Lung (tissue), 11 donors: ENCODE measurements at regions not wholly inside any gene's neighbourhood (a gene's known extent, or its start where the extent isn't known, plus 50 kb on each side); places are given as distances from the start of the nearest gene placed in this dataset.

Experiments used
- ATAC-seq: fragments of 200-7000 bp; cut with Tn5 transposase; one replicate; pipeline ENCODE4 v1.9.1; 2020; ENCODE audit warnings: moderate number of reproducible peaks; ENCODE audit not compliant: insufficient read depth, low FRiP score
- DNase-seq, 3 donors: peaks; one replicate each; pipeline ENCODE4 v3.0.0-alpha.2; 2013 to 2017
- H3K27ac ChIP-seq, 2 donors: one replicate each; pipeline ENCODE4 v1.5.1; 2013; ENCODE audit warnings: mild to moderate bottlenecking in 2 of 2, moderate library complexity in 2 of 2, control low read depth in 1 of 2, inconsistent platforms in 1 of 2, low read depth in 1 of 2, low read length in 1 of 2
- H3K27me3 ChIP-seq, 3 donors: one replicate each; pipeline ENCODE4 v1.5.1; 2013; ENCODE audit warnings: low read length in 2 of 3; ENCODE audit not compliant: control insufficient read depth in 3 of 3, insufficient read depth in 3 of 3
- H3K36me3 ChIP-seq, 4 donors: one replicate each; pipeline ENCODE4 v1.5.1; 2013; ENCODE audit warnings: low read length in 4 of 4, mild to moderate bottlenecking in 1 of 4, moderate library complexity in 1 of 4; ENCODE audit not compliant: control insufficient read depth in 4 of 4, insufficient read depth in 4 of 4
- H3K4me1 ChIP-seq, 5 donors: one replicate each; pipeline ENCODE4 v1.5.1; 2013; ENCODE audit warnings: low read length in 5 of 5, mild to moderate bottlenecking in 2 of 5, moderate library complexity in 1 of 5; ENCODE audit not compliant: control insufficient read depth in 5 of 5, insufficient read depth in 5 of 5
- H3K4me3 ChIP-seq: one replicate; pipeline ENCODE4 v1.5.1; 2013; ENCODE audit warnings: mild to moderate bottlenecking, control low read depth, moderate library complexity
- H3K9ac ChIP-seq, 2 donors: one replicate each; pipeline ENCODE4 v1.5.1; 2013; ENCODE audit warnings: low read length in 2 of 2, control low read depth in 1 of 2; ENCODE audit not compliant: insufficient read depth in 1 of 2
- H3K9me3 ChIP-seq, 4 donors: one replicate each; pipeline ENCODE4 v1.5.1; 2013; ENCODE audit warnings: low read length in 3 of 4, mild to moderate bottlenecking in 1 of 4, moderate library complexity in 1 of 4; ENCODE audit not compliant: control insufficient read depth in 4 of 4, insufficient read depth in 3 of 4
- CTCF ChIP-seq: IDR thresholded peaks from 2 replicates; pipeline ENCODE4 v1.5.1; 2012; ENCODE audit warnings: mild to moderate bottlenecking; ENCODE audit errors: control extremely low read depth, extremely low read depth
- WGBS, 2 donors: extraction: QIAGEN DNeasy Blood & Tissue Kit; methylation state at CpG; one replicate each; pipeline ENCODE4 v1.1.7; 2013; 5-methylcytosine and 5-hydroxymethylcytosine counted together
- donor health status: control.
- donor health status: control.
- donor health status: Bipolar disorder and iron deficiency.
- donor health status: healthy.
- donor health status: DM: yes; HTN: yes; CAD: no.

- no peaks in the 10 kb centered on the region for H3K27me3 ChIP-seq
- DNase-seq (no peak), ATAC-seq (no peak)
- no peak overlapping the region for H3K27ac ChIP-seq
- 62 to 69% methylated on average over 3 of the region's 3 CpGs for WGBS, 2 donors
- no peak overlapping the region for H3K4me3 ChIP-seq
- no peaks in the 10 kb centered on the region for H3K36me3 ChIP-seq
- H3K9ac ChIP-seq, result no peak overlapping the region
- TF ChIP-seq CTCF, result no peak
- H3K9me3 ChIP-seq, result no peaks in the 10 kb centered on the region
- peaks cover 0 to 12% (median 4%) of the 10 kb centered on the region in 5 donors for H3K4me1 ChIP-seq
These were observed 148.0 kb upstream of the BMP4 start for GRCh38 chr14:54104601-54105145.

- no peak for TF ChIP-seq CTCF
- 95 to 97% methylated on average over 2 of the region's 2 CpGs for WGBS, 2 donors
- no peak overlapping the region for H3K4me3 ChIP-seq
- H3K27me3 ChIP-seq, result no peaks in the 10 kb centered on the region
- peaks cover 0 to 12% (median 4%) of the 10 kb centered on the region in 5 donors for H3K4me1 ChIP-seq
- no peaks in the 10 kb centered on the region for H3K9me3 ChIP-seq
- no peaks in the 10 kb centered on the region for H3K36me3 ChIP-seq
- DNase-seq, result no peak
- no peak overlapping the region for H3K27ac ChIP-seq
- no peak overlapping the region for H3K9ac ChIP-seq
- ATAC-seq, result no peak
These were observed 148.8 kb upstream of the BMP4 start for GRCh38 chr14:54105406-54105805.

GRCh38 chr14:54105898-54106297 lies 149.3 kb upstream of the BMP4 start:
- Histone ChIP-seq H3K4me1 (peaks cover 0 to 12% (median 4%) of the 10 kb centered on the region in 5 donors), H3K27me3 (no peaks in the 10 kb centered on the region), H3K9me3 (no peaks in the 10 kb centered on the region), H3K36me3 (no peaks in the 10 kb centered on the region), H3K27ac (no peak overlapping the region), H3K9ac (no peak overlapping the region), H3K4me3 (no peak overlapping the region)
- DNase-seq (no peak), ATAC-seq (peak; percentile 49)
- TF ChIP-seq CTCF, result no peak
- WGBS, 2 donors, result 62 to 63% methylated on average over 2 of the region's 2 CpGs
